Ishikawa (cell line): ENCODE measurements at regions not wholly inside any gene's neighbourhood (a gene's known extent, or its start where the extent isn't known, plus 50 kb on each side); places are given as distances from the start of the nearest gene placed in this dataset.

ENCODE experiments used
- CEBPB ChIP-seq: IDR thresholded peaks from 2 replicates; pipeline ENCODE4 v1.6.1; 2012
- CREB1 ChIP-seq: IDR thresholded peaks from 2 replicates; pipeline ENCODE4 v1.6.1; 2012; ENCODE audit warnings: low read depth
- EGR1 ChIP-seq: IDR thresholded peaks from 2 replicates; pipeline ENCODE4 v1.6.1; 2012
- EP300 ChIP-seq: IDR thresholded peaks from 2 replicates; pipeline ENCODE4 v1.6.1; 2012; ENCODE audit warnings: borderline replicate concordance
- FOXM1 ChIP-seq: IDR thresholded peaks from 2 replicates; pipeline ENCODE4 v1.6.1; 2012; ENCODE audit warnings: low read depth, borderline replicate concordance
- MAX ChIP-seq: IDR thresholded peaks from 2 replicates; pipeline ENCODE4 v1.6.1; 2012
- NFIC ChIP-seq: IDR thresholded peaks from 2 replicates; pipeline ENCODE4 v1.6.1; 2012
- RAD21 ChIP-seq: IDR thresholded peaks from 2 replicates; pipeline ENCODE4 v1.6.1; 2012; ENCODE audit warnings: low read depth
- REST ChIP-seq: IDR thresholded peaks from 2 replicates; pipeline ENCODE4 v1.6.1; 2012; ENCODE audit warnings: low read depth, mild to moderate bottlenecking
- TAF1 ChIP-seq: IDR thresholded peaks from 2 replicates; pipeline ENCODE4 v1.6.1; 2012; ENCODE audit warnings: low read depth, mild to moderate bottlenecking
- TCF12 ChIP-seq: IDR thresholded peaks from 2 replicates; pipeline ENCODE4 v1.6.1; 2012; ENCODE audit warnings: low read depth
- TEAD4 ChIP-seq: IDR thresholded peaks from 2 replicates; pipeline ENCODE4 v1.6.1; 2012
- USF1 ChIP-seq: IDR thresholded peaks from 2 replicates; pipeline ENCODE4 v1.6.1; 2012
- YY1 ChIP-seq: IDR thresholded peaks from 2 replicates; pipeline ENCODE4 v1.6.1; 2012; ENCODE audit warnings: low read depth
- ZBTB7A ChIP-seq: IDR thresholded peaks from 2 replicates; pipeline ENCODE4 v1.6.1; 2012; ENCODE audit warnings: low read depth

DNA sequence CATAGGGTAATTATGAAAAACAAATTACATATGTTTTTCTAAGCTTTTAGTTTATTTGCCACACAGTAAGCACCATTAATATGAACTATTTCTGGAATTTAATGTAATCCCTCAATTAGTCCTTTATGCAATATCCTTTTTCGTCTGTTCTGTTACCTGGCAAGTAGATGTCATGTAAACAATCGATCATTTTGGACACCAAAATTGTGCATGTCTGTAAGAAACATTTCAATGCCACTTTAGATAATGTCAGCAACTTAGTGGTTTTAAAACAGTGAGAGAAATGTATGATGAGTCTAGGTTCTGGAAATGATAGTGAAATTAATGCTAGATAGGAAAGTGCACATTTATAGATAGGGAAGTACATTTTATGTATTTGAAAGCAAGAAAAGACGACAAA, 986.6 kb downstream of the ZPLD1 start:
- TF ChIP-seq TAF1 (no peak), NFIC (no peak), REST (no peak), ZBTB7A (no peak), FOXM1 (no peak), TCF12 (no peak)

DNA sequence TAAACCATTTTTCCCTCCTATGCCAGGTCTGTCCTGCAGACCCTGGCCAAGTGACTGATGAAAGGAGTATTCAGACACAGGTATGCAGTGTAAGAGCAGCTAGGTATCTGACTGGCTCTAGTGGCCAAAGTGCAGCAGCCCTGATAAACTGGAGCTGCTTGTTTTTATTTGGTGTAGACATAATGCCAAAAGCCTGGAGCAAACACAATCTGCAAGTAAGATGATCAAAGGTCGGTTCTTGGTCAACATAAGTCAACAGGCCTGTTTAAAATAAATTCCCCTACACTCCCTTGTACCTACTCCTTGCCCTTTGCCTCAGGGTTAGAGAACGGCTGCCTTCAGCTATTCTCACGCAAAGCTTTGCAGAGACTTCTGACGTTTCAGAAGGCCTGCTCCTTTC, 1003.1 kb downstream of the ZPLD1 start:
- no peak for TF ChIP-seq REST
- no peak for TF ChIP-seq TEAD4
- no peak for TF ChIP-seq FOXM1
- TF ChIP-seq CEBPB, result no peak
- TF ChIP-seq RAD21, result no peak
- TF ChIP-seq ZBTB7A, result no peak
- no peak for TF ChIP-seq YY1
- TF ChIP-seq EGR1, result no peak
- no peak for TF ChIP-seq MAX
- TF ChIP-seq USF1, result no peak
- TF ChIP-seq TCF12, result no peak
- no peak for TF ChIP-seq NFIC
- no peak for TF ChIP-seq EP300
- TF ChIP-seq TAF1, result no peak
- TF ChIP-seq CREB1, result no peak

DNA sequence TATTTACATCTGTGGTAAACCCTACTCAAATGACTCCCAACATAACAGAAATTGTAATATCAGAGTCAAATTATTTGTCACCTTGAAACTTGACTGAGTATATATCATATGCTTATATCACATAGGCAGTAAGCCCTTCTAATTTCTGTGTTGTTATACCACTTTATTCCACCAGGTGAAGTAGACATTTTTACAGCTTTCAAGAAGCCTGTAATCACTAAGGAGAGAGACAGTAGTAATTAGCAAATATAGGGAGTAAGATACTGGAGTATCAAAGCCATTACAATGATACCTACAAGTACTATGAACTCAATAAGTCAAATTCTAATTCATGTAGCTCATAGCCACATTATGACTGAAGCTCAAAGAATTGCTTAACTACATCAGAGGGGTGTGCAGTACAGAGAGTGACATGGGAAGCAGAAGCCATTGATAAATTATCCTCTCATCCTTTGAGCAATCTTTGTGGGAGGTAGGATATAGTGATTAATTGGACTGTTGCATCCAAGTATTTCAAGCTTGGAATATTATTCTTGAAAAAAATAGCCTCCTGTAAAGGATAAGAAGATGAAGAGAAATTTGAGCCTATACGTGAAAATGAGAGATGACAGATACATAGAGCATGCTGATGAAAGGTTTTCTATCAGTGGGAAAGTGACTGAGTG, 1005.9 kb downstream of the ZPLD1 start:
- TF ChIP-seq CEBPB (no peak), REST (no peak), RAD21 (peak; percentile 20; the same call in 1 of the 2 replicates)

GRCh38 chr3:103446953-103447629, 1012.3 kb downstream of the ZPLD1 start:
- TF ChIP-seq REST, result no peak
- TF ChIP-seq TEAD4, result no peak
- no peak for TF ChIP-seq TAF1
- no peak for TF ChIP-seq EGR1
- TF ChIP-seq YY1, result no peak
- TF ChIP-seq USF1, result no peak
- TF ChIP-seq EP300, result no peak
